ENCODE measurements at regions not wholly inside any gene's neighbourhood (a gene's known extent, or its start where the extent isn't known, plus 50 kb on each side); places are given as distances from the start of the nearest gene placed in this dataset.

DNA sequence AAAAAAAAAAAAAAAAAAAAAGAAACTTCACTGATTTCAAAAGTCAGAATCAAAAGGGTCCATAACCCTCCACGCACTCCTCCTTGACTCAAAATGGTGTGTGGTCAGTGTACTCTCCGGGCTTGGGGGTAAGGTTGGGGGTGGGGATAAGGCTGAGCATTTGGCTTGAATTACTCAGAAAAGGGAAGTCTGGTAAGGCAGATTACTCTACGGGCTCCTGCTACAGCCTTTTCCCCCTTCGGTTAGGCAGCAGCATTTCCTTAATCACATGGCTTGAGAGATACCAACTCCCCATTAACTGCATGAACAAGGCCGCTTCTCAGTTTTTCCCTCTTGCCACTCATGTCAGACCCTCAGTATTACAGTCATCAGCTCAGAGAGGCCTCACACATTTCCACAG, 135.4 kb upstream of the DUSP21 start:
- FAIRE-seq = no peak
- Histone ChIP-seq H3K9me3 (ENCODE audit: low read length) (no peaks in the 10 kb centered on the region), H3K27ac (ENCODE audit: extremely low read length, insufficient read depth, low read length) (no peak overlapping the region), H4K20me1 (ENCODE audit: insufficient read depth, low read length) (no peaks in the 10 kb centered on the region), H3K36me3 (replicated peaks in 1 of 2; ENCODE audit: control insufficient read depth in 1 of 2, insufficient read depth in 2 of 2, low read length in 2 of 2) (no peaks in the 10 kb centered on the region), H2AFZ (ENCODE audit: low read length) (no peak overlapping the region), H3K4me2 (ENCODE audit: low read depth, low read length) (no peak overlapping the region), H3K4me1 (ENCODE audit: insufficient read depth, low read length) (peaks cover 20% of the 10 kb centered on the region), H3K4me3 (replicated peaks in 1 of 3; ENCODE audit: insufficient read depth in 1 of 3, low read depth in 2 of 3, low read length in 3 of 3) (no peak overlapping the region), H3K79me2 (ENCODE audit: insufficient read depth, low read length) (no peaks in the 10 kb centered on the region), H3K9ac (ENCODE audit: insufficient read depth, low read depth, low read length) (no peak overlapping the region), H3K27me3 (ENCODE audit: control insufficient read depth in 1 of 2, insufficient read depth in 2 of 2, low read length in 2 of 2) (no peaks in the 10 kb centered on the region)
- WGBS (ENCODE audit: low lambda C conversion rate) = 85% methylated on average over 3 of the region's 5 CpGs
- POLR2A ChIA-PET = no interaction called here
- CTCF ChIA-PET (ENCODE audit: low intra/inter-chr PET ratio, low total read pairs) = no interaction called here
- no peak for TF ChIP-seq ZNF549 (CRISPR knock-in tag; IDR thresholded peaks at IDR 0.05)
- TF ChIP-seq GABPB1 (CRISPR knock-in tag; IDR thresholded peaks at IDR 0.05) = no peak
- TF ChIP-seq KDM4B (CRISPR knock-in tag; IDR thresholded peaks at IDR 0.05) = no peak
- TF ChIP-seq, protein P1, sequence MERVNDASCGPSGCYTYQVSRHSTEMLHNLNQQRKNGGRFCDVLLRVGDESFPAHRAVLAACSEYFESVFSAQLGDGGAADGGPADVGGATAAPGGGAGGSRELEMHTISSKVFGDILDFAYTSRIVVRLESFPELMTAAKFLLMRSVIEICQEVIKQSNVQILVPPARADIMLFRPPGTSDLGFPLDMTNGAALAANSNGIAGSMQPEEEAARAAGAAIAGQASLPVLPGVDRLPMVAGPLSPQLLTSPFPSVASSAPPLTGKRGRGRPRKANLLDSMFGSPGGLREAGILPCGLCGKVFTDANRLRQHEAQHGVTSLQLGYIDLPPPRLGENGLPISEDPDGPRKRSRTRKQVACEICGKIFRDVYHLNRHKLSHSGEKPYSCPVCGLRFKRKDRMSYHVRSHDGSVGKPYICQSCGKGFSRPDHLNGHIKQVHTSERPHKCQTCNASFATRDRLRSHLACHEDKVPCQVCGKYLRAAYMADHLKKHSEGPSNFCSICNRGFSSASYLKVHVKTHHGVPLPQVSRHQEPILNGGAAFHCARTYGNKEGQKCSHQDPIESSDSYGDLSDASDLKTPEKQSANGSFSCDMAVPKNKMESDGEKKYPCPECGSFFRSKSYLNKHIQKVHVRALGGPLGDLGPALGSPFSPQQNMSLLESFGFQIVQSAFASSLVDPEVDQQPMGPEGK (CRISPR knock-in tag; IDR thresholded peaks at IDR 0.05) = no peak
- TF ChIP-seq MTF1 (CRISPR knock-in tag; IDR thresholded peaks at IDR 0.05) = no peak
- TF ChIP-seq, protein P2, sequence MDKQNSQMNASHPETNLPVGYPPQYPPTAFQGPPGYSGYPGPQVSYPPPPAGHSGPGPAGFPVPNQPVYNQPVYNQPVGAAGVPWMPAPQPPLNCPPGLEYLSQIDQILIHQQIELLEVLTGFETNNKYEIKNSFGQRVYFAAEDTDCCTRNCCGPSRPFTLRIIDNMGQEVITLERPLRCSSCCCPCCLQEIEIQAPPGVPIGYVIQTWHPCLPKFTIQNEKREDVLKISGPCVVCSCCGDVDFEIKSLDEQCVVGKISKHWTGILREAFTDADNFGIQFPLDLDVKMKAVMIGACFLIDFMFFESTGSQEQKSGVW (CRISPR knock-in tag; IDR thresholded peaks at IDR 0.05; ENCODE audit: borderline replicate concordance) = no peak
- TF ChIP-seq ZNF354B (CRISPR knock-in tag; IDR thresholded peaks at IDR 0.05) = no peak
- TF ChIP-seq, protein P3, sequence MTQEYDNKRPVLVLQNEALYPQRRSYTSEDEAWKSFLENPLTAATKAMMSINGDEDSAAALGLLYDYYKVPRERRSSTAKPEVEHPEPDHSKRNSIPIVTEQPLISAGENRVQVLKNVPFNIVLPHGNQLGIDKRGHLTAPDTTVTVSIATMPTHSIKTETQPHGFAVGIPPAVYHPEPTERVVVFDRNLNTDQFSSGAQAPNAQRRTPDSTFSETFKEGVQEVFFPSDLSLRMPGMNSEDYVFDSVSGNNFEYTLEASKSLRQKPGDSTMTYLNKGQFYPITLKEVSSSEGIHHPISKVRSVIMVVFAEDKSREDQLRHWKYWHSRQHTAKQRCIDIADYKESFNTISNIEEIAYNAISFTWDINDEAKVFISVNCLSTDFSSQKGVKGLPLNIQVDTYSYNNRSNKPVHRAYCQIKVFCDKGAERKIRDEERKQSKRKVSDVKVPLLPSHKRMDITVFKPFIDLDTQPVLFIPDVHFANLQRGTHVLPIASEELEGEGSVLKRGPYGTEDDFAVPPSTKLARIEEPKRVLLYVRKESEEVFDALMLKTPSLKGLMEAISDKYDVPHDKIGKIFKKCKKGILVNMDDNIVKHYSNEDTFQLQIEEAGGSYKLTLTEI (CRISPR knock-in tag; conservative IDR thresholded peaks at IDR 0.05) = no peak
- no peak for TF ChIP-seq YEATS4 (CRISPR knock-in tag; IDR thresholded peaks at IDR 0.05; ENCODE audit: borderline replicate concordance)
- TF ChIP-seq, protein P4, sequence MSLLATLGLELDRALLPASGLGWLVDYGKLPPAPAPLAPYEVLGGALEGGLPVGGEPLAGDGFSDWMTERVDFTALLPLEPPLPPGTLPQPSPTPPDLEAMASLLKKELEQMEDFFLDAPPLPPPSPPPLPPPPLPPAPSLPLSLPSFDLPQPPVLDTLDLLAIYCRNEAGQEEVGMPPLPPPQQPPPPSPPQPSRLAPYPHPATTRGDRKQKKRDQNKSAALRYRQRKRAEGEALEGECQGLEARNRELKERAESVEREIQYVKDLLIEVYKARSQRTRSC (CRISPR knock-in tag; IDR thresholded peaks at IDR 0.05; ENCODE audit: low read depth) = no peak
- no peak for TF ChIP-seq ZNF234 (CRISPR knock-in tag; conservative IDR thresholded peaks at IDR 0.05)
- TF ChIP-seq ZNF263 (CRISPR knock-in tag; IDR thresholded peaks at IDR 0.05) = no peak
- no peak for TF ChIP-seq ZNF224 (CRISPR knock-in tag; IDR thresholded peaks at IDR 0.05)
- no peak for TF ChIP-seq ZNF432 (CRISPR knock-in tag; IDR thresholded peaks at IDR 0.05; ENCODE audit: borderline replicate concordance)
- no peak for TF ChIP-seq ZNF34 (CRISPR knock-in tag; IDR thresholded peaks at IDR 0.05; ENCODE audit: borderline replicate concordance)
- no peak for TF ChIP-seq FIP1L1 (IDR thresholded peaks at IDR 0.05; ENCODE audit: borderline replicate concordance, insufficient read depth, low read depth, low read length)
- TF ChIP-seq GPN1 (CRISPR knock-in tag; IDR thresholded peaks at IDR 0.05; ENCODE audit: borderline replicate concordance) = no peak
- TF ChIP-seq NFRKB (IDR thresholded peaks at IDR 0.05) = no peak
- no peak for DNase-seq (ENCODE audit: low spot score)
- intact Hi-C loops (cut with micrococcal nuclease; ENCODE audit: unreplicated experiment) (no loop called here), in situ Hi-C loops (cut with HindIII; ENCODE audit: extremely low pct_ligation_motif_present, low pct_unique_long_range_greater_than_20kb) (no loop called here)
- ATAC-seq = no peak
- BruUV-seq (replicated peaks) = no TSS peak

Data from HepG2 (cell line).